ENCODE measurements at regions not wholly inside any gene's neighbourhood (a gene's known extent, or its start where the extent isn't known, plus 50 kb on each side); places are given as distances from the start of the nearest gene placed in this dataset.

DNA sequence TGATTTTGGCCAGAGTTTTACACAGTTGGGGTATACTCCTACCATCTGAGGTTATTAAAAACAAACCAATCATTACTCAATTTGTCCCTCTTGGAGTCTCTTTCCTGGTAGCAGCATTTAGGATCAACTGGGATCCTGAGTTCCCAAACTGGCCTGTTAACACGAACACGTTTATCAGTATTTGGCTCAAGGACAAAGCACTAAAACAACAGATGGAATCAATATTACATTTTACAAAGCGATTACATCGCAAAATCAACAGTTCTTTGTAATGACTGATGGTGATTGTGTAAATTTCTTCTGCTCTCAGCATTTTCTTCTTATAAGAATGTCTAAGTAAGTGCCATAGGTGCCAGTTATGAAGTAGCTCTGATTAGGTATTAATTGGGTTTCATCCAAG, 582.9 kb upstream of the ANKRD30A start:
- Histone ChIP-seq H3K56ac (ENCODE audit: low read length) (no peak overlapping the region), H3K9ac (ENCODE audit: low read length) (no peak overlapping the region), H3K4me3 (ENCODE audit: low read length) (no peak overlapping the region), H3K18ac (ENCODE audit: low read length) (no peak overlapping the region), H3K27ac (ENCODE audit: low read depth, low read length) (no peak overlapping the region), H2BK120ac (ENCODE audit: low read depth, low read length) (no peak overlapping the region), H3K4ac (ENCODE audit: low read depth, low read length) (no peak overlapping the region), H4K8ac (ENCODE audit: low read depth, low read length) (no peak overlapping the region), H3K79me2 (ENCODE audit: control insufficient read depth, insufficient read depth, low read length) (no peaks in the 10 kb centered on the region), H2BK5ac (ENCODE audit: low read length) (no peak overlapping the region), H3K36me3 (ENCODE audit: control insufficient read depth, insufficient read depth, low read length) (no peaks in the 10 kb centered on the region), H3K79me1 (ENCODE audit: low read length) (no peaks in the 10 kb centered on the region), H2AK5ac (ENCODE audit: low read length) (no peak overlapping the region), H3K23ac (ENCODE audit: low read length) (no peak overlapping the region), H3K4me2 (ENCODE audit: low read length) (no peak overlapping the region), H3K4me1 (ENCODE audit: control insufficient read depth, low read depth, low read length) (no peaks in the 10 kb centered on the region), H2BK15ac (replicated peaks; ENCODE audit: low read depth) (no peak overlapping the region), H4K5ac (ENCODE audit: low read length) (no peak overlapping the region), H3K27me3 (ENCODE audit: insufficient read depth, low read length, poor library complexity) (no peaks in the 10 kb centered on the region)
- WGBS (ENCODE audit: extremely low coverage, insufficient coverage, low lambda C conversion rate): no CpG with 5 or more reads among the region's 4 CpGs
- DNase-seq: no peak

DNA sequence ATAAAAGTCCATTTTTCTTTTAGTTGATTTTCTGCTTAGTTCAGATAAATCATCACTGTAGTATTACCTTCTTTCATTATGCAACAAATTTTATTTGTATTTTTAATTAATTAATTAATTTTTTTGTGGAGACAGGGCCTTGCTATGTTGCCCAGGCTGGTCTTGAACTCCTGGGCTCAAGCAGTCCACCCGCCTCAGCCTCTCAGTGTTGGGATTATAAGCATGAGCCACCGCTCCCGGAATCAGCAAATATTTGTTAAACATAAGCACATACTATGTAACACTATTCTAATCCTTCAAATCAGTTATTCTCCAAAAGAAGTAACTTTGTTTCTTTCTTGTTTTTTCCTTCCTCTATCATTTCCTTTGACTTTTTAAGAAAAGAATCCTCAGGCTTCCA, 584.8 kb upstream of the ANKRD30A start:
- no peak overlapping the region for H3K4ac ChIP-seq (ENCODE audit: low read depth, low read length)
- no peak overlapping the region for H3K23ac ChIP-seq (ENCODE audit: low read length)
- no peak overlapping the region for H2BK5ac ChIP-seq (ENCODE audit: low read length)
- H3K79me2 ChIP-seq (ENCODE audit: control insufficient read depth, insufficient read depth, low read length): no peaks in the 10 kb centered on the region
- DNase-seq: no peak
- no peaks in the 10 kb centered on the region for H3K79me1 ChIP-seq (ENCODE audit: low read length)
- H2BK15ac ChIP-seq (replicated peaks; ENCODE audit: low read depth): no peak overlapping the region
- no peaks in the 10 kb centered on the region for H3K4me1 ChIP-seq (ENCODE audit: control insufficient read depth, low read depth, low read length)
- WGBS (ENCODE audit: extremely low coverage, insufficient coverage, low lambda C conversion rate): no CpG with 5 or more reads among the region's 3 CpGs
- no peak overlapping the region for H2BK120ac ChIP-seq (ENCODE audit: low read depth, low read length)
- H3K27me3 ChIP-seq (ENCODE audit: insufficient read depth, low read length, poor library complexity): no peaks in the 10 kb centered on the region
- H3K9ac ChIP-seq (ENCODE audit: low read length): no peak overlapping the region
- no peak overlapping the region for H4K8ac ChIP-seq (ENCODE audit: low read depth, low read length)
- H3K36me3 ChIP-seq (ENCODE audit: control insufficient read depth, insufficient read depth, low read length): no peaks in the 10 kb centered on the region
- no peak overlapping the region for H3K27ac ChIP-seq (ENCODE audit: low read depth, low read length)
- no peak overlapping the region for H2AK5ac ChIP-seq (ENCODE audit: low read length)
- H4K5ac ChIP-seq (ENCODE audit: low read length): no peak overlapping the region
- H3K18ac ChIP-seq (ENCODE audit: low read length): no peak overlapping the region
- no peak overlapping the region for H3K4me3 ChIP-seq (ENCODE audit: low read length)
- H3K56ac ChIP-seq (ENCODE audit: low read length): no peak overlapping the region
- no peak overlapping the region for H3K4me2 ChIP-seq (ENCODE audit: low read length)

DNA sequence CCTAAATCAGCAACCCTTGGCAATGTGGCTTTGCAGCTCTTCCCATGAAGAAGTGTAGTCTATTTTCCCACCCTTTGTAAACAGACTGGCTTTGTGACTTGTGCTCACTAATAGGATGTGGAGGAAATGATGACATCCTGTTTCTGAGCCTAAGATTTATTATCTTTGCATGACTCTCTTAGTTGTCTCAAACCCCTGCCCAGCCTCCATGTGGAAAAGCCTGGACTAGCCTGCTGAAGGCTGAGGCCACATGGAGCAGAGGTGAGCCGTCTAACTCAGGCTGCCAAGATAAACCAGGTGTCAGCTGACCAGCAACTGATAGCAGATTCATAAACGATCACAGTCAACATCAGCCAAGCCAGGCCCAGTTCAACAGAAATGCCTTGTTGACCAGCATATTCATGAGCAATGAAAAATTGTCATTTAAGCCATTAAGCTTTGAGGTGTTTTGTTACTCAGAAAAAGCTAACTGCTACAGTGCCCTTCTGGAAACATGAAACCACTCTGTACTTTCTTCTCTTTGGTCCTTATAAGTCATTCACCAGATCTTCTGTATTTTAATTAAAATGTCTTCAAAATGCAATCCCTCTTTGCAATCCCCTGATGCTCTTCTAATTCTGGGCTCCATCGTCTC, 586.3 kb upstream of the ANKRD30A start:
- Histone ChIP-seq H4K8ac (ENCODE audit: low read depth, low read length) (no peak overlapping the region), H3K27me3 (ENCODE audit: insufficient read depth, low read length, poor library complexity) (no peaks in the 10 kb centered on the region), H3K36me3 (ENCODE audit: control insufficient read depth, insufficient read depth, low read length) (no peaks in the 10 kb centered on the region), H3K4ac (ENCODE audit: low read depth, low read length) (no peak overlapping the region), H3K23ac (ENCODE audit: low read length) (no peak overlapping the region), H2BK120ac (ENCODE audit: low read depth, low read length) (no peak overlapping the region), H2BK5ac (ENCODE audit: low read length) (no peak overlapping the region), H3K18ac (ENCODE audit: low read length) (no peak overlapping the region), H3K27ac (ENCODE audit: low read depth, low read length) (no peak overlapping the region), H3K4me1 (ENCODE audit: control insufficient read depth, low read depth, low read length) (no peaks in the 10 kb centered on the region), H3K79me1 (ENCODE audit: low read length) (no peaks in the 10 kb centered on the region), H3K79me2 (ENCODE audit: control insufficient read depth, insufficient read depth, low read length) (no peaks in the 10 kb centered on the region), H3K9ac (ENCODE audit: low read length) (no peak overlapping the region), H3K56ac (ENCODE audit: low read length) (no peak overlapping the region), H4K5ac (ENCODE audit: low read length) (no peak overlapping the region), H2AK5ac (ENCODE audit: low read length) (no peak overlapping the region), H2BK15ac (replicated peaks; ENCODE audit: low read depth) (no peak overlapping the region), H3K4me3 (ENCODE audit: low read length) (no peak overlapping the region), H3K4me2 (ENCODE audit: low read length) (no peak overlapping the region)
- peak; percentile 6 for DNase-seq
- no CpG with 5 or more reads among the region's 3 CpGs for WGBS (ENCODE audit: extremely low coverage, insufficient coverage, low lambda C conversion rate)

DNA sequence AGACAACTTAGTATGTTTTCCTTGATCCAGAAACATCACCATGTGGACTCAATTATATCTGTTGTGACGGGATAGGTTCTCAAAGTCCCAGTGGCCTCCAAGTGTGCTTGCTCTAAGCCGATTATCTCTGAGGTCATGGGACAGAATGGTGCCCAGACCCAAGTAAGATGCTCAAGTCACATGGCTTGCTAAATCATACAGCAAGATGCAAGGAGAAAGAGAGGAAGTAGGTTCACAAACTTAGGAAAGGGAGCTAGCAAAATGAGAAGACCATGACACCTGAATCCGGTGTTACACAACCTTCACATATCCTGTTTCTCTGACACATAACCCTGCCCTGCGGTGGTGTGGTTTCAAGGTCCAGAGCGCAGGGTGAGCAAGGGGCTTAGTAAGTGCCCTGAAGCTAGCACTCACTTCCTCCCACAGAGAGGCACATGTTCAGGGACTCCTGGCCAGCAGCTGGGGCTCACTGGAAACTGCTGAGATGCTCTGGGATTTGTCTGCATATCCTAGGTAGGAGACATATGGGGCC, 590.9 kb upstream of the ANKRD30A start:
- Histone ChIP-seq H3K4me1 (ENCODE audit: control insufficient read depth, low read depth, low read length) (no peaks in the 10 kb centered on the region), H3K4ac (ENCODE audit: low read depth, low read length) (no peak overlapping the region), H2AK5ac (ENCODE audit: low read length) (no peak overlapping the region), H3K27me3 (ENCODE audit: insufficient read depth, low read length, poor library complexity) (no peaks in the 10 kb centered on the region), H4K8ac (ENCODE audit: low read depth, low read length) (no peak overlapping the region), H3K4me2 (ENCODE audit: low read length) (no peak overlapping the region), H2BK15ac (replicated peaks; ENCODE audit: low read depth) (no peak overlapping the region), H3K36me3 (ENCODE audit: control insufficient read depth, insufficient read depth, low read length) (no peaks in the 10 kb centered on the region), H3K18ac (ENCODE audit: low read length) (no peak overlapping the region), H3K9ac (ENCODE audit: low read length) (no peak overlapping the region), H3K27ac (ENCODE audit: low read depth, low read length) (no peak overlapping the region), H3K79me1 (ENCODE audit: low read length) (no peaks in the 10 kb centered on the region), H4K5ac (ENCODE audit: low read length) (no peak overlapping the region), H3K56ac (ENCODE audit: low read length) (no peak overlapping the region), H3K23ac (ENCODE audit: low read length) (no peak overlapping the region), H2BK120ac (ENCODE audit: low read depth, low read length) (no peak overlapping the region), H3K4me3 (ENCODE audit: low read length) (no peak overlapping the region), H3K79me2 (ENCODE audit: control insufficient read depth, insufficient read depth, low read length) (no peaks in the 10 kb centered on the region), H2BK5ac (ENCODE audit: low read length) (no peak overlapping the region)
- peak; percentile 11 for DNase-seq
- WGBS (ENCODE audit: extremely low coverage, insufficient coverage, low lambda C conversion rate): no CpG with 5 or more reads among the region's 5 CpGs

DNA sequence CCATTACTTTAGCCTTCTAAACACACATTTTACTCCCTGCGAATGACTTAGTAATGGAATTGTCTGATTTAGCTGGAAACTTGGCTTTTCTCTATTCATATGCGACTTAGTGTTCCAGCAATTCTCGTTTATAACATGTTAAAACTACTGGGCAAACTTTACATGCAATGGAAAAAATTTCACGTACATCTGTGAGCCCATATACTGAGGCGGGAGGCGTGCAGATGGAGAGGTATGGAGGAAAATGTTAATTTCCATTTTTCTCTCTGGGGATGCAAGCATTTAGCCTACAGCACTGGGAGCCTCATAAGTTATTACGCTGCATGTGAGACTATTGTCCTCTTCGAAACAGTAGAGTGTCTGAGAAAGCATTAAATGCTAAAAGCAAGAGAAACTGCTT, 591.5 kb upstream of the ANKRD30A start:
- Histone ChIP-seq H3K9ac (ENCODE audit: low read length) (no peak overlapping the region), H4K8ac (ENCODE audit: low read depth, low read length) (no peak overlapping the region), H3K4ac (ENCODE audit: low read depth, low read length) (no peak overlapping the region), H3K27ac (ENCODE audit: low read depth, low read length) (no peak overlapping the region), H3K4me2 (ENCODE audit: low read length) (no peak overlapping the region), H2BK5ac (ENCODE audit: low read length) (no peak overlapping the region), H3K27me3 (ENCODE audit: insufficient read depth, low read length, poor library complexity) (no peaks in the 10 kb centered on the region), H2BK15ac (replicated peaks; ENCODE audit: low read depth) (no peak overlapping the region), H2AK5ac (ENCODE audit: low read length) (no peak overlapping the region), H3K23ac (ENCODE audit: low read length) (no peak overlapping the region), H3K4me1 (ENCODE audit: control insufficient read depth, low read depth, low read length) (no peaks in the 10 kb centered on the region), H3K4me3 (ENCODE audit: low read length) (no peak overlapping the region), H3K79me1 (ENCODE audit: low read length) (no peaks in the 10 kb centered on the region), H3K18ac (ENCODE audit: low read length) (no peak overlapping the region), H3K36me3 (ENCODE audit: control insufficient read depth, insufficient read depth, low read length) (no peaks in the 10 kb centered on the region), H3K56ac (ENCODE audit: low read length) (no peak overlapping the region), H2BK120ac (ENCODE audit: low read depth, low read length) (no peak overlapping the region), H3K79me2 (ENCODE audit: control insufficient read depth, insufficient read depth, low read length) (no peaks in the 10 kb centered on the region), H4K5ac (ENCODE audit: low read length) (no peak overlapping the region)
- no CpG with 5 or more reads among the region's 8 CpGs for WGBS (ENCODE audit: extremely low coverage, insufficient coverage, low lambda C conversion rate)
- no peak for DNase-seq

DNA sequence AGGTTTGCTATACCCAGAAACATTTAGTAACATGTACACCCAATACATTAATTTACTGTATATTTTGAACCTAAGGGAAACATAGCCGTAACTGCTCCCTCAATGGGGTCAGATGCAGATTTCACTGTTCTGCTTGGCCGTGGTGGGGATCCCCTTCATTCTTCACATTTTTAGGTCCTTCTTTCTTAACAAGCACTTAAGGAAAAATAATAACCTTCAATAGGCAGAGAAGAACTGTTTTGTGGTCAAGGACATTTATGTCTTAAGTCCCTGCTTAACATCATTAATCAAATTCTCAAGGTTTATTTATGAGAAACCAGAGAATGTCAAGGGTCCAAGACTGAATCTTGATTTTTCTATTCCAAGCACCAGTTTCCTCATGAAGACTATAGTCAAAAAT, 592.1 kb upstream of the ANKRD30A start:
- no CpG with 5 or more reads among the region's 2 CpGs for WGBS (ENCODE audit: extremely low coverage, insufficient coverage, low lambda C conversion rate)
- H4K8ac ChIP-seq (ENCODE audit: low read depth, low read length): no peak overlapping the region
- H2AK5ac ChIP-seq (ENCODE audit: low read length): no peak overlapping the region
- no peaks in the 10 kb centered on the region for H3K79me2 ChIP-seq (ENCODE audit: control insufficient read depth, insufficient read depth, low read length)
- no peak overlapping the region for H3K9ac ChIP-seq (ENCODE audit: low read length)
- H3K4me2 ChIP-seq (ENCODE audit: low read length): no peak overlapping the region
- H3K4me1 ChIP-seq (ENCODE audit: control insufficient read depth, low read depth, low read length): no peaks in the 10 kb centered on the region
- H4K5ac ChIP-seq (ENCODE audit: low read length): no peak overlapping the region
- no peak overlapping the region for H2BK15ac ChIP-seq (replicated peaks; ENCODE audit: low read depth)
- no peak for DNase-seq
- H3K18ac ChIP-seq (ENCODE audit: low read length): no peak overlapping the region
- no peak overlapping the region for H3K4me3 ChIP-seq (ENCODE audit: low read length)
- H3K27ac ChIP-seq (ENCODE audit: low read depth, low read length): no peak overlapping the region
- no peak overlapping the region for H3K4ac ChIP-seq (ENCODE audit: low read depth, low read length)
- H3K36me3 ChIP-seq (ENCODE audit: control insufficient read depth, insufficient read depth, low read length): no peaks in the 10 kb centered on the region
- H3K27me3 ChIP-seq (ENCODE audit: insufficient read depth, low read length, poor library complexity): no peaks in the 10 kb centered on the region
- H3K79me1 ChIP-seq (ENCODE audit: low read length): no peaks in the 10 kb centered on the region
- H3K56ac ChIP-seq (ENCODE audit: low read length): no peak overlapping the region
- H3K23ac ChIP-seq (ENCODE audit: low read length): no peak overlapping the region
- H2BK120ac ChIP-seq (ENCODE audit: low read depth, low read length): no peak overlapping the region
- H2BK5ac ChIP-seq (ENCODE audit: low read length): no peak overlapping the region
